Renal cortical epithelial cell (primary cell): ENCODE measurements at regions not wholly inside any gene's neighbourhood (a gene's known extent, or its start where the extent isn't known, plus 50 kb on each side); places are given as distances from the start of the nearest gene placed in this dataset.
"Not testable (repeated sequence)": the region's sequence is repeated elsewhere in the genome, so short reads cannot be mapped to it uniquely, and the experiment has no call there.

Source experiments
- DNase-seq: peaks from one replicate; pipeline ENCODE4 v3.0.0-alpha.2; 2011; ENCODE audit warnings: low read depth

GRCh38 chr10:5268743-5269142 lies 72.1 kb downstream of the AKR1C4 start:
- no peak for DNase-seq

- DNase-seq = no peak
Measured at GRCh38 chr10:5269791-5270190, 73.2 kb downstream of the AKR1C4 start.

GRCh38 chr10:5271526-5271925 lies 74.9 kb downstream of the AKR1C4 start:
- no peak for DNase-seq

GRCh38 chr10:5272065-5272803 lies 75.6 kb downstream of the AKR1C4 start:
- no peak for DNase-seq

GRCh38 chr10:5274795-5275194 lies 78.2 kb downstream of the AKR1C4 start:
- no peak for DNase-seq

- DNase-seq = no peak
Measured at GRCh38 chr10:5281356-5281755, 83.4 kb upstream of the UCN3 start.

GRCh38 chr10:5282137-5282536 lies 82.6 kb upstream of the UCN3 start:
- DNase-seq = no peak

- peak; percentile 73 for DNase-seq
Measured at GRCh38 chr10:5283305-5284158, 81.2 kb upstream of the UCN3 start.

GRCh38 chr10:5284311-5285057 lies 80.3 kb upstream of the UCN3 start:
- DNase-seq = peak; percentile 91

- DNase-seq = no peak
Measured at GRCh38 chr10:5285186-5285585, 79.6 kb upstream of the UCN3 start.

- no peak for DNase-seq
Measured at GRCh38 chr10:5288359-5288758, 76.4 kb upstream of the UCN3 start.

- DNase-seq = not testable (repeated sequence)
Measured at GRCh38 chr10:5289228-5289627, 75.5 kb upstream of the UCN3 start.

GRCh38 chr10:5291501-5292195 lies 73.1 kb upstream of the UCN3 start:
- DNase-seq = peak; percentile 89

GRCh38 chr10:5292196-5292735 lies 72.5 kb upstream of the UCN3 start:
- no peak for DNase-seq

- DNase-seq = not testable (repeated sequence)
Measured at GRCh38 chr10:5292970-5293369, 71.8 kb upstream of the UCN3 start.

GRCh38 chr10:5293691-5294550 lies 70.8 kb upstream of the UCN3 start:
- peak; percentile 28 for DNase-seq

- no peak for DNase-seq
Measured at GRCh38 chr10:5297466-5297865, 67.3 kb upstream of the UCN3 start.

- DNase-seq = no peak
Measured at GRCh38 chr10:5297996-5298395, 66.8 kb upstream of the UCN3 start.

GRCh38 chr10:5299950-5300349 lies 64.8 kb upstream of the UCN3 start:
- DNase-seq = no peak

- DNase-seq = no peak
Measured at GRCh38 chr10:5303504-5303903, 61.3 kb upstream of the UCN3 start.

- no peak for DNase-seq
Measured at GRCh38 chr10:5305374-5305773, 59.4 kb upstream of the UCN3 start.
